Activated CD4-positive, alpha-beta T cell treated with anti-CD3 and anti-CD28 coated beads, Interleukin-2, amount 50 U/mL, for 24 hours (primary cell): ENCODE measurements at regions not wholly inside any gene's neighbourhood (a gene's known extent, or its start where the extent isn't known, plus 50 kb on each side); places are given as distances from the start of the nearest gene placed in this dataset.

ENCODE experiments used
- DNase-seq, 2 donors: peaks; one replicate each; pipeline ENCODE4 v3.0.0-alpha.2; 2020; ENCODE audit warnings: low read depth in 1 of 2, low spot score in 1 of 2

DNA sequence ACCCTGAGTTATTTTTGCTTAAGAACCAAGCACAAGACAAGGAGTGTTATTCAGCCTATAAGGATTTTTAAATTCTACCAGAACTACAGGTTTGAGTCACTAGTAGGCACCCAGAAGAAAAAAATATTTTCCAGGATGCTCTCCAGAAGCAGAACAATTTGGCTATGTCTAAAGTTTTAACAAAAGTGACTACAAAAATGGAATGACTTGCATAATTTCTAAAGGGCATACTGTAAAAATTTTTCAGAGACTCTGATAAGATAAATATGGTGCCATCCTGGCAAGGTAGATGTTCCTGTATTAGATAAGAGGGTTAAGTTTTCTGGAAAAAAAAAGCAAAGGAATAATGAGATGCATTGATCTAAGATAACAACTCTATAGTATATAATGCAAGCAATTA is 68.6 kb upstream of the FAM9A start:
- no peak for DNase-seq

DNA sequence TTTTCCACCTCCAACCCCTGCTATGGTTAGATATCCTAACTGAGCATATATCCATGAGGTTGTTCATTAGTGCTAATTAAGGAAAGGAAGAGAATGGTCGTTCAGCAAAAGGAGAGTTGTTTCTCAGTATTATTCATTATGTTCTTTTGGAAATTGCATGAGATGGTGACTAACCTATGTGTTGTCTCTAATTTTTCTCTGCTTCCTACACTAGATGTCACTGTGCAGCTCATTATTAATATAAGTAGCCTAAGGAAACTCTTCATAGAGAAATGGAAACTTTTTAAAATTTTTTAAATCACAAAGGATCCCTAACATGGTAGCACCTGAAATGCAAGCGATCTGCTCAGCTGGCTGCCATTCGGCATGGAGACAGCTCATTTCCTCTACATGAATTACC is 67.7 kb upstream of the FAM9A start:
- DNase-seq, result no peak

DNA sequence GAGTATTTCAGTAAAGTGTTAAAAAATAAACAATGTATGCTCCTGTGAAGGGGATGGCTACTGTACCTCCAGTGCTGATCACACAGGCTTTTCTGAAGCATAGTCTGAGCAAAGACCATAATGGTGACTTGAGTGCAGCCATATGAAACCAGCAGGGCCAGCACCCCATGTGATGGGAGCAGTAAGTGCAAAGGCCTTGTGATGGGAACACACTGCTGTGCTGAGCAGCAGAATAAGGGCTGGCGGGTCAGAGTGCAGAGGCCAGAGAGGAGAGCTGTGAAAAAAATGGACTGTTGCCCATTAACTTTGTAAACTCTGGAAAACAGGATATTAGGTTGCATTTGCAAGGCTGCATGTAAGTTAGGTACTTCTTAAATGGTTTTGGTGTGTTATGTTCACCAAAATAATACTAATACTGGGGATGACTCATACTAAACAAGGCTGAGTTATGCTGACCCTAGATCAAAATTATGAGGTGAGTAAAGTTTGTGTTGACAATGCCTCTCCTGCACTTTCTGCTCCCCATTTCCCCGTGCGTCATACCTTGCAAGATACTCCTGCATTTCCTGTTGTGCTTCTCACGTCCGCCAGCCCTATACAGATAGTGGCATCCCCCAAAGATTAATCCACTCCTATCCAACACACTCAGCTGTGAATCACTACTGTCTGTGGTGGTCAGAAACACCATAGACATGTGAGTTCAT is 67.0 kb upstream of the FAM9A start:
- DNase-seq, result no peak

DNA sequence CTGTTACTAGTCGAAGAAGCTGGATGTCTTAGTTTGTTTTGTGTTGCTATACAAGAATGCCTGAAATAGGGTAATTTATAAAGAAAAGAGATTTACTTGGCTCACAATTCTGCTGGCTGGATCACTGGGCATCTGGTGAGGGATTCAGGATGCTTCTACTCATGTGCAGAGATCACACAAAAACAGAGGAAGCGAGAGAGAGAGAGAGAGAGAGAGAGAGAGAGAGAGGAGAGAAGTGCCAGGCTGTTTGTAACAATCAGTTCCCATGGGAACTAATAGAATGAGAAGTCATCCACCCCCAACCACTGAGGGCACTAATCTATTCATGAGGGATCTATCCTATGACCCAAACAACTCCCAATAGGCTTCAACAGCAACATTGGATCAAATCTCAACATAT is 66.2 kb upstream of the FAM9A start:
- DNase-seq, result no peak

DNA sequence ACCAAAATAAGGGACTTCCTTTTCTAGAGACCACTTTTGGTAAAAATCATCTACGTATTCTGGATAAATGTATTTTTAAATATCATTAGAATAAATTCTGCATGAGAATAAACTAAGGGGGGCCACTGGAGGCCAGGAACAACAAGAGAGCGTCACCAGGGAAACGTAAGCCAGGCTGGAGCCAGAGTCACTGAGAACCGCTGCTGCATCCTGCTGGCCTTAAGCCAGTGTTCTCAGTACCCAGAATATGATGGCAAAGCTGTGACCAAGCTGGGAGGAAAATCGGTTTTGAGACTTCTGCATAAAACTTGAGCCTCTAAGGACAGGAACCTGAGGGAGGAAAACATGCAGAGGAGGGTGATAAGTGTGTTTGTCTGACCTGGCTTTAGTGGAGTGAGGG is 63.0 kb upstream of the FAM9A start:
- no peak for DNase-seq

DNA sequence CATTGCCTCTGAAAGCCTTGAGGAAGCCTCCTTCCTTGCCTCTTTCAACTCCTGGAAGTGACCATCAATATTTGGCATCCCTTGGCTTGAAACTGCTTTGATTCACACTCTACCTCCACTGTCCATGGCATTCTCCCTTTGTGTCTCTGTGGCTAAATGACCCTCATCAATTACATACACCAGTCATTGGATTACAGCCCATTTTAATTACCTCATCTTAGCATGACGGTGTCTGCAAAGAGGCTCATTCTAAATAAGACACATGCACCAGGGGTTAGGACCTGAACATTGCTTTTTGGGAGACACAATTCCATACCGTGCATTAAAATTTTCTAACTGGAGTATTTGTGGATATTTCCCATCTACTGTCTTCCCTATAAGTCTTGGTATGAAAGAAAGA is 60.7 kb upstream of the FAM9A start:
- no peak for DNase-seq

DNA sequence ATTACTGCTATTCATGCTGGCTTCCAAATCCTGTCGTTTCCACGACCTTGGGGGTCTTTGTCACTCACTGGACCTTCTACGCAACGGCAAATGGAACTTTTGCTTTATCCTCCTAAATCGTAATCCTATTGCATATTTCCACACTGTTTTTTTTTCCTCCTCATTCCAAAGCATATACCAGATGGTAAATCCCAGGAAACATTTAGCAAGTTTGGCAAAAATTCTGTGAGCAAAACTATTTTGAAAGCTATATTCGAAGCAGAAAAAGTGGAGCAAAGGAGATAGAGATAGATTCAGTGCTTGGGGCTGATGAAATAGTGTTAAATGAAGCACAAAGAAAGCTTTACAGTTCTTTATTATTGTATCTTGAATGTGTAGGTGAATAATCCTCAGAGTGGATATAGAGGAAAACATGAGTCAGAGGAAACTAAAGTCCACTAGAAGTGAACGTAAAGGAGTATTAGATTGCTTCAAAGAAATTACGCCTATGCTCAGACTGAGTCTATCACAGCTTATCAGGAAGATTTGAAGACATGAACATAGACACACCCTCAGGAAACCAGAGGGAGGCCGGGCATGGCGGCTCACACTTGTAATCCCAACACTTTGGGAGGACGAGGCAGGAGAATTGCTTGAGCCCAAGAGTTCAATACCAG is 50.2 kb upstream of the FAM9A start:
- no peak for DNase-seq
